ENCODE measurements at regions not wholly inside any gene's neighbourhood (a gene's known extent, or its start where the extent isn't known, plus 50 kb on each side); places are given as distances from the start of the nearest gene placed in this dataset.
"Not testable (repeated sequence)": the region's sequence is repeated elsewhere in the genome, so short reads cannot be mapped to it uniquely, and the experiment has no call there.

GRCh38 chr5:8714861-8715260 is 831.0 kb downstream of the SEMA5A start:
- WGBS (ENCODE audit: insufficient coverage, insufficient read length), result no CpG with 5 or more reads among the region's 1 CpG
- Histone ChIP-seq H3K4me1 (ENCODE audit: control insufficient read depth, insufficient read depth, low read length) (no peaks in the 10 kb centered on the region), H3K27me3 (ENCODE audit: control insufficient read depth, insufficient read depth, low read length) (no peaks in the 10 kb centered on the region), H3K9me3 (ENCODE audit: control insufficient read depth, insufficient read depth, low read length) (no peaks in the 10 kb centered on the region), H3K36me3 (ENCODE audit: control insufficient read depth, insufficient read depth, low read length) (no peaks in the 10 kb centered on the region), H3K4me3 (ENCODE audit: low read length) (no peak overlapping the region), H3K27ac (ENCODE audit: low read length) (no peak overlapping the region)
- no peak for DNase-seq (ENCODE audit: low read depth, low spot score)

GRCh38 chr5:8719796-8720195 is 826.1 kb downstream of the SEMA5A start:
- no peaks in the 10 kb centered on the region for H3K27me3 ChIP-seq (ENCODE audit: control insufficient read depth, insufficient read depth, low read length)
- H3K9me3 ChIP-seq (ENCODE audit: control insufficient read depth, insufficient read depth, low read length), result no peaks in the 10 kb centered on the region
- DNase-seq (ENCODE audit: low read depth, low spot score), result no peak
- H3K4me3 ChIP-seq (ENCODE audit: low read length), result no peak overlapping the region
- H3K4me1 ChIP-seq (ENCODE audit: control insufficient read depth, insufficient read depth, low read length), result no peaks in the 10 kb centered on the region
- H3K36me3 ChIP-seq (ENCODE audit: control insufficient read depth, insufficient read depth, low read length), result no peaks in the 10 kb centered on the region
- H3K27ac ChIP-seq (ENCODE audit: low read length), result no peak overlapping the region
- WGBS (ENCODE audit: insufficient coverage, insufficient read length), result no CpG with 5 or more reads among the region's 7 CpGs

GRCh38 chr5:8720506-8720905 is 825.4 kb downstream of the SEMA5A start:
- Histone ChIP-seq H3K4me1 (ENCODE audit: control insufficient read depth, insufficient read depth, low read length) (no peaks in the 10 kb centered on the region), H3K4me3 (ENCODE audit: low read length) (no peak overlapping the region), H3K27me3 (ENCODE audit: control insufficient read depth, insufficient read depth, low read length) (no peaks in the 10 kb centered on the region), H3K36me3 (ENCODE audit: control insufficient read depth, insufficient read depth, low read length) (no peaks in the 10 kb centered on the region), H3K27ac (ENCODE audit: low read length) (no peak overlapping the region), H3K9me3 (ENCODE audit: control insufficient read depth, insufficient read depth, low read length) (no peaks in the 10 kb centered on the region)
- WGBS (ENCODE audit: insufficient coverage, insufficient read length), result no CpG with 5 or more reads among the region's 5 CpGs
- no peak for DNase-seq (ENCODE audit: low read depth, low spot score)

- H3K36me3 ChIP-seq (ENCODE audit: control insufficient read depth, insufficient read depth, low read length), result no peaks in the 10 kb centered on the region
- no peaks in the 10 kb centered on the region for H3K4me1 ChIP-seq (ENCODE audit: control insufficient read depth, insufficient read depth, low read length)
- no peaks in the 10 kb centered on the region for H3K27me3 ChIP-seq (ENCODE audit: control insufficient read depth, insufficient read depth, low read length)
- DNase-seq (ENCODE audit: low read depth, low spot score), result no peak
- WGBS (ENCODE audit: insufficient coverage, insufficient read length), result no CpG with 5 or more reads among the region's 1 CpG
- H3K4me3 ChIP-seq (ENCODE audit: low read length), result no peak overlapping the region
- no peaks in the 10 kb centered on the region for H3K9me3 ChIP-seq (ENCODE audit: control insufficient read depth, insufficient read depth, low read length)
- H3K27ac ChIP-seq (ENCODE audit: low read length), result no peak overlapping the region
Measured at GRCh38 chr5:8721536-8721935, 824.3 kb downstream of the SEMA5A start.

- WGBS (ENCODE audit: insufficient coverage, insufficient read length), result no CpG with 5 or more reads among the region's 11 CpGs
Measured at GRCh38 chr5:8726383-8727036, 819.4 kb downstream of the SEMA5A start.

GRCh38 chr5:8727396-8727795 is 818.5 kb downstream of the SEMA5A start:
- no peak overlapping the region for H3K4me3 ChIP-seq (ENCODE audit: low read length)
- no peaks in the 10 kb centered on the region for H3K4me1 ChIP-seq (ENCODE audit: control insufficient read depth, insufficient read depth, low read length)
- no CpG with 5 or more reads among the region's 4 CpGs for WGBS (ENCODE audit: insufficient coverage, insufficient read length)
- H3K27ac ChIP-seq (ENCODE audit: low read length), result no peak overlapping the region
- H3K27me3 ChIP-seq (ENCODE audit: control insufficient read depth, insufficient read depth, low read length), result no peaks in the 10 kb centered on the region
- no peaks in the 10 kb centered on the region for H3K36me3 ChIP-seq (ENCODE audit: control insufficient read depth, insufficient read depth, low read length)
- H3K9me3 ChIP-seq (ENCODE audit: control insufficient read depth, insufficient read depth, low read length), result no peaks in the 10 kb centered on the region
- DNase-seq (ENCODE audit: low read depth, low spot score), result no peak

More at GRCh38 chr5:8726383-8727036, 819.4 kb downstream of the SEMA5A start:
- Histone ChIP-seq H3K9me3 (ENCODE audit: control insufficient read depth, insufficient read depth, low read length) (no peaks in the 10 kb centered on the region), H3K4me1 (ENCODE audit: control insufficient read depth, insufficient read depth, low read length) (no peaks in the 10 kb centered on the region), H3K27ac (ENCODE audit: low read length) (no peak overlapping the region), H3K4me3 (ENCODE audit: low read length) (no peak overlapping the region), H3K36me3 (ENCODE audit: control insufficient read depth, insufficient read depth, low read length) (no peaks in the 10 kb centered on the region), H3K27me3 (ENCODE audit: control insufficient read depth, insufficient read depth, low read length) (no peaks in the 10 kb centered on the region)
- DNase-seq (ENCODE audit: low read depth, low spot score), result no peak

GRCh38 chr5:8729437-8729836 is 816.4 kb downstream of the SEMA5A start:
- no peaks in the 10 kb centered on the region for H3K9me3 ChIP-seq (ENCODE audit: control insufficient read depth, insufficient read depth, low read length)
- WGBS (ENCODE audit: insufficient coverage, insufficient read length), result no CpG with 5 or more reads among the region's 1 CpG
- no peaks in the 10 kb centered on the region for H3K4me1 ChIP-seq (ENCODE audit: control insufficient read depth, insufficient read depth, low read length)
- DNase-seq (ENCODE audit: low read depth, low spot score), result no peak
- no peaks in the 10 kb centered on the region for H3K36me3 ChIP-seq (ENCODE audit: control insufficient read depth, insufficient read depth, low read length)
- H3K4me3 ChIP-seq (ENCODE audit: low read length), result no peak overlapping the region
- no peak overlapping the region for H3K27ac ChIP-seq (ENCODE audit: low read length)
- no peaks in the 10 kb centered on the region for H3K27me3 ChIP-seq (ENCODE audit: control insufficient read depth, insufficient read depth, low read length)

- Histone ChIP-seq H3K4me1 (ENCODE audit: control insufficient read depth, insufficient read depth, low read length) (no peaks in the 10 kb centered on the region), H3K9me3 (ENCODE audit: control insufficient read depth, insufficient read depth, low read length) (no peaks in the 10 kb centered on the region), H3K36me3 (ENCODE audit: control insufficient read depth, insufficient read depth, low read length) (no peaks in the 10 kb centered on the region), H3K27me3 (ENCODE audit: control insufficient read depth, insufficient read depth, low read length) (no peaks in the 10 kb centered on the region), H3K27ac (ENCODE audit: low read length) (no peak overlapping the region), H3K4me3 (ENCODE audit: low read length) (no peak overlapping the region)
- no peak for DNase-seq (ENCODE audit: low read depth, low spot score)
- no CpG with 5 or more reads among the region's 2 CpGs for WGBS (ENCODE audit: insufficient coverage, insufficient read length)
Measured at GRCh38 chr5:8730194-8730593, 815.7 kb downstream of the SEMA5A start.

GRCh38 chr5:8731110-8731509 is 814.8 kb downstream of the SEMA5A start:
- not testable (repeated sequence) for H3K9me3 ChIP-seq (ENCODE audit: control insufficient read depth, insufficient read depth, low read length); DNase-seq (ENCODE audit: low read depth, low spot score); H3K36me3 ChIP-seq (ENCODE audit: control insufficient read depth, insufficient read depth, low read length); H3K4me1 ChIP-seq (ENCODE audit: control insufficient read depth, insufficient read depth, low read length); H3K4me3 ChIP-seq (ENCODE audit: low read length); H3K27ac ChIP-seq (ENCODE audit: low read length); H3K27me3 ChIP-seq (ENCODE audit: control insufficient read depth, insufficient read depth, low read length)
- WGBS (ENCODE audit: insufficient coverage, insufficient read length), result no CpG with 5 or more reads among the region's 7 CpGs

- H3K27me3 ChIP-seq (ENCODE audit: control insufficient read depth, insufficient read depth, low read length), result no peaks in the 10 kb centered on the region
- no CpG with 5 or more reads among the region's 7 CpGs for WGBS (ENCODE audit: insufficient coverage, insufficient read length)
- no peaks in the 10 kb centered on the region for H3K4me1 ChIP-seq (ENCODE audit: control insufficient read depth, insufficient read depth, low read length)
- no peak for DNase-seq (ENCODE audit: low read depth, low spot score)
- H3K27ac ChIP-seq (ENCODE audit: low read length), result no peak overlapping the region
- H3K4me3 ChIP-seq (ENCODE audit: low read length), result no peak overlapping the region
- H3K36me3 ChIP-seq (ENCODE audit: control insufficient read depth, insufficient read depth, low read length), result no peaks in the 10 kb centered on the region
- H3K9me3 ChIP-seq (ENCODE audit: control insufficient read depth, insufficient read depth, low read length), result no peaks in the 10 kb centered on the region
Measured at GRCh38 chr5:8740595-8740994, 805.3 kb downstream of the SEMA5A start.

- Histone ChIP-seq H3K27ac (ENCODE audit: low read length) (no peak overlapping the region), H3K4me1 (ENCODE audit: control insufficient read depth, insufficient read depth, low read length) (0 out of 2 replicates have a peak, but pooled peaks cover 1% of the 10 kb centered on the region), H3K36me3 (ENCODE audit: control insufficient read depth, insufficient read depth, low read length) (no peaks in the 10 kb centered on the region), H3K4me3 (ENCODE audit: low read length) (no peak overlapping the region), H3K27me3 (ENCODE audit: control insufficient read depth, insufficient read depth, low read length) (no peaks in the 10 kb centered on the region), H3K9me3 (ENCODE audit: control insufficient read depth, insufficient read depth, low read length) (no peaks in the 10 kb centered on the region)
- WGBS (ENCODE audit: insufficient coverage, insufficient read length), result no CpG with 5 or more reads among the region's 2 CpGs
- no peak for DNase-seq (ENCODE audit: low read depth, low spot score)
Measured at GRCh38 chr5:8749556-8749955, 796.3 kb downstream of the SEMA5A start.

All from iPS DF 6.9 (cell line).